NCI-H460 (cell line): ENCODE measurements at regions not wholly inside any gene's neighbourhood (a gene's known extent, or its start where the extent isn't known, plus 50 kb on each side); places are given as distances from the start of the nearest gene placed in this dataset.

Source experiments
- DNase-seq: peaks from one replicate; pipeline ENCODE4 v3.0.0-alpha.2; 2016; ENCODE audit warnings: low read depth; ENCODE audit errors: extremely low read depth

DNA sequence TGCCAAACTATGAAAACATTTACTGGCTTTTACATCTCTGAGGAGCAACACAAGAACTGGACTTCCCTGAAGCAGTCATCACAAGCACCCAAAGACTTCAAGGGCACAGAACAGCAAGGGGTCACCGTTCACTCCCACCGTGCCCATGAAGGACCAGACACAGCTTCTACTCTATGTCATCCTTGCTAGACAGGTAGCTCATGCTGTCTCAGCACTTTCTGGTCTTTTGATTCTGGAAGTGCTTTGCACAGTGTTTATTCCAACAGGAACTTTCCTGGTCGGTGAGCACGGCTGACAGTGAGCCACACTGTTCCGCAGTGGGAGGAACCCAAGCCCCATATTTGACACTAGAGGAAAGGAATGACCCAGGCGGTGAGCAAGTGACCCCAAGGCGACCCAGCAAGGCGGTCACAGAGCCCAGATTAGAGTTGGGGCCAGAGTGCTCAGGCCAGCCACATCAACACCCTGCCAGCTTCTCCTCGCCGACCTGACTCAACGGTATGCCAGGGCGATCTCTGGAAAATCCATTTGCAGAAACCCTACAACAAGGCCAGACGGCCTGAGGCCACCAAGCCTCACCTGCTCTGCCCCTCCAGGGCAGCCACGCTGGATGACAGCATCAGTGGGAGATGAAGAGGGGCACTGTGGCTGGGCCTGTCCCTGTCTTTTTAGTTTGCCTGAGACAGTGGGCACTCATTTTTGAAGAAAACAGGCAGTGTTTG is 318.6 kb downstream of the TCERG1L start:
- no peak for DNase-seq

DNA sequence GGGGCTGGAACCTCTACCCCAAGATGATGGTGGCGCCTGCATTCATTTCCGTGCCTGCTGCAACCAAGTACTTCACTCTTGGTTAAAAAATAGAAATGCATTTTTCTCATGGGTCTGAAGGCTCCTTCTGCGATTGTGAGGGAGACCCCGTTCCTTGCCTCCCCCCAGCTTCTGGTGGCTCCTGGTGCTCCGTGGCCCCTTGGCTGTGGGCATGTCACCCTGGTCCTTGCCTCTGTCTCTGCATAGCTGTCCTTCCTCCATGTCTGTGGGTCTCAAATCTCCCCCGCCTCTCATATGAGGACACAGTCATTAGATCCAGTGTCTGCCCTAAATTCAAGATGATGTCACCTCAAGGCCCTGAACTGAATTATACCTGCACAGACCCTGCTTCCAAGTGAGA is 317.9 kb downstream of the TCERG1L start:
- no peak for DNase-seq

GRCh38 chr10:130994191-130994590 is 317.3 kb downstream of the TCERG1L start:
- DNase-seq: no peak

DNA sequence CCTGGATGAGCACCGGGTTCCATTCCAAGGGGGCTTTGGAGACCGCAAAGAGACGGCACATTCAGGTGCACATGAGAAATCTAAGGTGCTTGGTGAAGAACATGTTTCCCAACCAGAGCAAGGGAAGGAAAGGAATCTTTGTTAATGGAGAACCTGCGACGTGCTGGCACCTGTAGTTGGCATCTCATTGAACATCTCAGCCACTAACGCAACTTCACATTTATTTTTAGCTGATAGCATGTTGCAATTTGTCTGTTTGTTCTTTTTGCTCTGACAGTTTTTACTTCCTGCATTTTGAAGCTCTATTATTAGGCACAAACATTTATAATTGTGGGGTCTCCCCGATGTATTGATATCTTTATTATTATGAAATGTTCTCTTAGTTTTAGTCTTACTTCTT is 316.7 kb downstream of the TCERG1L start:
- no peak for DNase-seq

GRCh38 chr10:130997267-130998045 is 314.1 kb downstream of the TCERG1L start:
- DNase-seq: no peak

- DNase-seq: no peak
These were observed 313.5 kb downstream of the TCERG1L start for GRCh38 chr10:130998046-130998435.

- no peak for DNase-seq
These were observed 312.9 kb downstream of the TCERG1L start for GRCh38 chr10:130998642-130999041.

GRCh38 chr10:130999376-131000202 is 311.9 kb downstream of the TCERG1L start:
- no peak for DNase-seq

DNA sequence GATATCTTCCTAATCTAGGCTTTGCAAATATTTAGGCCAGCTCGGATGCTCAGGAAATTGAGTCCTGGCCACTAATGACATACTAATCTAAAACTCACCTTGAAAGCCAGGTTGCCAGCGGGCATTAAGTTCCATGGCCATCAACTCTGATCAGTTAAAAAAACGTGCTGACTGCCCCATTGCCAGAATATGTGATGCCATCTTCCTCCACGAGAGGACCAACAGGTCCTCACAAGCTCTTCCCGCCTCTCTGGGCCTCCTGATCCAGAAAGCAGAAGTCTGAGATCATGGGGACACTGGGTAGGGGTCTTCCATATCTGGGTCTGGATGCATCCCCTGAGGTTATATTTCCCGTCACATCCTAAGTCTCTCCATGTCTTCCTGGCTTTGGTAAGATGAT is 311.3 kb downstream of the TCERG1L start:
- DNase-seq: no peak

DNA sequence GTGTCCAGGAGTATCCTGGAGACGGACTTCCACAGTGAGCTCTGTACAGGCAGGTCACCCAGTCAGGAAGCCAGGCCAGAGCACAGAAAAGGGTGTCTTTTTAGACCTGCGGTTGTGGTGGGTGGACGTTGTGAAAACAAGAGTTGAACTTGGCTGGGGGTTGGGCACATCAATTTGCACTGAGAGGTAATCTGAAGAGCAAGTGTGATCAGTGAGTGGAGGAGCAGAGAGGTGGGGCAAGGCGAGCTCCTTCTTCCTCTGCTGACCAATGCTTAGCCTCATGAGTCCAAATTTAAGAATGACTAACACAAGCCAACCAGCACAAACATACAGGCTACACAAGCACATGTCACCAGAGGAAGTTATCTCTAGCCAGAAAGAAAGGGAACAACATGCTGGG is 310.8 kb downstream of the TCERG1L start:
- DNase-seq: no peak

GRCh38 chr10:131001438-131001837 is 310.1 kb downstream of the TCERG1L start:
- DNase-seq: no peak

DNA sequence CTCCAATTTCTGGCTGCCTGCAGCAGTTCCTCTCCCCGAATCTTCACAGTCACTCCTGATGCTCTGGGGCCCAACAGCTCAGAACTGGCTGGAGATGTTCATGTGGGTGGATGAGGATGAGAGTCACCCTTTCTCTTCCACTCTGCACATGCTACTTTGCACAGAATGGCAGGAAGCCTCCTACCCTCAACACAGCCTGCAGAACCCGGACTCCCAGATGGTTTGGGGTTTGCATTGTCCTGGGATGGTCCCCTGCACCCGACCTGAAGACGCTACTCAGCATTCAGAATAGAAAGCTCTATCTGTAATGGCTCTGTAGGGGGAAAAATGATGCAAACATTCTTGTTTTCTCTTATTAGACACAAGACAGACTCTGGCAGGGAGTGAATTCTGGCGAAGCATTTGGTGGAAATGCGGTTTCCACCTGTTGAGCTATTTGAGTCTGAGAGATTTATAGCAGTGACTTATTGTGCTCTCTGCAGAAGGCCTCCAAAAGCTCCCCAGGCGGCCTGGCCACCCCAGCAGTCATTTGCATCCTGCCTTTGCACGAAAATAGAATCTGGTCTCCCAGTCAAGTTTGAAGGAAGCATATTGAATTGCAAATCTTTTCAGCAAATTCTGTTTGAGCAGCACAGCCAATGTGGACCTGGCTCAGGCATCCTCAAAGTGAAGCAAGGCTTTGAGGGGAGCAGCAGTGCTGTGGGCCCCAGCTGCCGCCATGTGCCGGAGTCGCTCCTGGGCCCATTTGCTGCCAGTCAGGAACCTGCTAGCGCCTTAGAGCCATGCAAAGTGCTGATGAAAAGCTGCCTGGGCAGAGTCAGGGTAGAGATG is 309.3 kb downstream of the TCERG1L start:
- DNase-seq: no peak

GRCh38 chr10:131003455-131003854 is 308.1 kb downstream of the TCERG1L start:
- DNase-seq: no peak

GRCh38 chr10:131004276-131004675 is 307.2 kb downstream of the TCERG1L start:
- no peak for DNase-seq

- DNase-seq: no peak
These were observed 304.9 kb downstream of the TCERG1L start for GRCh38 chr10:131006458-131007256.

DNA sequence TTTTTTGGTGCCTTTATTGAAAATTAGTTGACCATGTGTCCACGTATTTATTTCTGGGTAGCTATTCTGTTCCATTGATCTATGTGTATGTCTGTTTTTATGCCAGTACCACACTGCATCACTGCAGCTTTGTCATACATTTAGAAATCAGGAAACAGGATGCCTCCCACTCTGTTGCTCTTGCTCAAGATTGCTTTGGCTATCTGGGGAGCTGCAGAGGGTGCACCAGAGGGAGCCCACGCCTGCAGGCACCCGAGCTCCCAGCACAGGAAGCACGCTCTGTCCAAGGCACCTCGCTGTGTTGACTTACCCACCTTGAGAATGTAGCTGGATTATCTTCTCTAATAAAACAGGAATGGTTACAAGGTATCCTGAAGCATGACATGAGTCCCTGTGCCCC is 301.7 kb downstream of the TCERG1L start:
- DNase-seq: no peak

- no peak for DNase-seq
These were observed 300.5 kb downstream of the TCERG1L start for GRCh38 chr10:131010965-131011575.

- DNase-seq: no peak
These were observed 299.4 kb downstream of the TCERG1L start for GRCh38 chr10:131011936-131012640.

GRCh38 chr10:131012641-131012985 is 298.9 kb downstream of the TCERG1L start:
- no peak for DNase-seq
